HFFc6 (cell line): ENCODE measurements at regions not wholly inside any gene's neighbourhood (a gene's known extent, or its start where the extent isn't known, plus 50 kb on each side); places are given as distances from the start of the nearest gene placed in this dataset.
"Not testable (repeated sequence)": the region's sequence is repeated elsewhere in the genome, so short reads cannot be mapped to it uniquely, and the experiment has no call there.

Experiments used
- DNase-seq: peaks from one replicate; pipeline ENCODE4 v3.0.0-alpha.2; 2018
- H3K27ac Mint-ChIP-seq: 2 replicates; pipeline ENCODE4 v1.8.0; 2020; ENCODE audit warnings: mild to moderate bottlenecking, mixed read lengths
- H3K27me3 Mint-ChIP-seq: 2 replicates; pipeline ENCODE4 v1.8.0; 2021; ENCODE audit warnings: mild to moderate bottlenecking, moderate library complexity, mixed read lengths; ENCODE audit not compliant: insufficient read depth
- H3K36me3 Mint-ChIP-seq: 2 replicates; pipeline ENCODE4 v1.8.0; 2021; ENCODE audit warnings: low read depth, mixed read lengths
- H3K4me1 Mint-ChIP-seq: 2 replicates; pipeline ENCODE4 v1.8.0; 2020; ENCODE audit warnings: low read depth, mixed read lengths
- H3K4me3 Mint-ChIP-seq: 2 replicates; pipeline ENCODE4 v1.8.0; 2020; ENCODE audit warnings: mild to moderate bottlenecking, moderate library complexity, mixed read lengths
- H3K9me3 Mint-ChIP-seq: 2 replicates; pipeline ENCODE4 v1.8.0; 2020; ENCODE audit warnings: mild to moderate bottlenecking, mixed read lengths
- TF ChIP-seq, protein P1 (sequence below): fragments of 200-600 bp; sonication (generic); IDR thresholded peaks from 2 replicates; pipeline ENCODE4 v1.5.0; 2021; ENCODE audit warnings: antibody characterized with exemption, mild to moderate bottlenecking

DNA sequence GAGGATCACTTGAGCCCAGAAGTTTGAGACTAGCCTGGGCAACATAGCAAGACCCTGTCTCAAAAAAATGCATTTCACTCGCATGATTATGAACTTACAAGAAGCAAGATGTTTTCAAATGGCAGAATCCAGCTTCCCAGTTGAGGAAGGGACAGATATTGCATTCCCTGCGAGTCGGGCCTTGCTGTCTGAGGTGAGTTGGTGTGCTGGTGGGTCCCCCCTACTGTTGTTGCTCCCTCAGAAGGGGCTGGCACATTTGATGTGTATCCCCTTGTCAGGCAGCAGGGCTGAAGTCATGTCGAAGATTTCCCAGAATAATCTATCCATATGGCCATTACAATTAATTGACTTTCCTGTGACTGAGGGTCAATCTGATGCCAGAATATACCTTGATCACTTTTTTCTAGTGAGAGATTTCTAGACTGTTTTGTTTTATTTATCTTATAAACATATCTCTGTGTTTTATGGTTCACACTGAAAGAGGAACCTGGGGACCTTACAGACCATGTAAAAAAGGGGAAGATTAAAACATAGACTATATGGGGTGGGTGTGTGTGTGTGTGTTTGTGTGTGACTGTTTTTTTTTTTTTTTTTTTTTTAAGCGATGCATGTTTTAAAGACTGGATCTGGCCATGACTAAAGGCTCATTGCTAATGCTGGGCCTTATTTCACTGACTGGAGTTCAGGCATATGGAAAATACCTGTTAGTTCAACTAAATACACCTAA, 112.1 kb upstream of the MRPS22 start:
- Mint-ChIP-seq H3K4me1 (peaks cover 19% of the 10 kb centered on the region), H3K9me3 (no peaks in the 10 kb centered on the region), H3K36me3 (no peaks in the 10 kb centered on the region), H3K27me3 (peaks cover 1% of the 10 kb centered on the region), H3K4me3 (no peak overlapping the region), H3K27ac (no peak overlapping the region)
- DNase-seq: no peak
- TF ChIP-seq, protein P1, sequence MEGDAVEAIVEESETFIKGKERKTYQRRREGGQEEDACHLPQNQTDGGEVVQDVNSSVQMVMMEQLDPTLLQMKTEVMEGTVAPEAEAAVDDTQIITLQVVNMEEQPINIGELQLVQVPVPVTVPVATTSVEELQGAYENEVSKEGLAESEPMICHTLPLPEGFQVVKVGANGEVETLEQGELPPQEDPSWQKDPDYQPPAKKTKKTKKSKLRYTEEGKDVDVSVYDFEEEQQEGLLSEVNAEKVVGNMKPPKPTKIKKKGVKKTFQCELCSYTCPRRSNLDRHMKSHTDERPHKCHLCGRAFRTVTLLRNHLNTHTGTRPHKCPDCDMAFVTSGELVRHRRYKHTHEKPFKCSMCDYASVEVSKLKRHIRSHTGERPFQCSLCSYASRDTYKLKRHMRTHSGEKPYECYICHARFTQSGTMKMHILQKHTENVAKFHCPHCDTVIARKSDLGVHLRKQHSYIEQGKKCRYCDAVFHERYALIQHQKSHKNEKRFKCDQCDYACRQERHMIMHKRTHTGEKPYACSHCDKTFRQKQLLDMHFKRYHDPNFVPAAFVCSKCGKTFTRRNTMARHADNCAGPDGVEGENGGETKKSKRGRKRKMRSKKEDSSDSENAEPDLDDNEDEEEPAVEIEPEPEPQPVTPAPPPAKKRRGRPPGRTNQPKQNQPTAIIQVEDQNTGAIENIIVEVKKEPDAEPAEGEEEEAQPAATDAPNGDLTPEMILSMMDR: no peak

DNA sequence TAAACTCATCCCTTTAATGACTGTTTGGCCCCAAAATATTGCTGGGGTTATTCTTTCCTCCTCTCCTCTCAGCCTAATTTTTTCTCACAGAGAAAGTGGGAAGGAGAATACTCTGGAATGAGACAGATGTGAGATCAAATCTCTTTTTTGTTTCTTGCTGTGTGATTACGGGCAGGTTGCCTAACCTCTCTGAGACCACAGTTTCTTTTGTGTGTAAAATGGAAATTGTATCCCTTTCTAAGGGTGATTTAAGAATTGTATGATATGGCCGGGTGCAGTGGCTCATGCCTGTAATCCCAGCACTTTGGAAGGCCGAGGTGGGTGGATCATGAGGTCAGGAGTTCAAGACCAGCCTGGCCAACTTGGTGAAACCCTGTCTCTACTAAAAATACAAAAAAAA, 111.5 kb upstream of the MRPS22 start:
- H3K4me3 Mint-ChIP-seq, DNase-seq, H3K36me3 Mint-ChIP-seq, H3K27me3 Mint-ChIP-seq, H3K27ac Mint-ChIP-seq, H3K9me3 Mint-ChIP-seq: not testable (repeated sequence)
- peaks cover 14% of the 10 kb centered on the region for H3K4me1 Mint-ChIP-seq

DNA sequence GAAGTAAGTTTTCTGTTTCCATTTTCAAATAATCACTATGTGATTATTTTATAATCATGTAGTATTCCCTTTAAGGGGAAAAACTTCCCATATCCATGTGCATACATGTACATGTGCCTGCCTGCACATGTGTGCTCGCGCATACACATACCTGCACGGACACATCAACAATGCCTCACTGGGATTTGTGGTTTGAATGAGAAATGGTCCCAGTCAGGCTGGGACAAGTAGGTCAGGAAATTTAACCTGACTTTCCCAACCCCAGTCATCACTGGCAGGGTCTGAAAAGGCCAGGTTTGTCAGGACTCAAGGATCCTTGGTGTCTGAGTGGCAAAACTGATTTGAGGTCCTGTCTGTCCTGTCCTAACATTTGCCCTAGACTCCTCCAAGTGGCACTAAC, 109.3 kb upstream of the MRPS22 start:
- no peak for DNase-seq
- Mint-ChIP-seq H3K9me3 (no peaks in the 10 kb centered on the region), H3K36me3 (no peaks in the 10 kb centered on the region), H3K27ac (no peak overlapping the region), H3K27me3 (peaks cover 10% of the 10 kb centered on the region), H3K4me1 (peaks cover 14% of the 10 kb centered on the region), H3K4me3 (no peak overlapping the region)
- TF ChIP-seq, protein P1: no peak

DNA sequence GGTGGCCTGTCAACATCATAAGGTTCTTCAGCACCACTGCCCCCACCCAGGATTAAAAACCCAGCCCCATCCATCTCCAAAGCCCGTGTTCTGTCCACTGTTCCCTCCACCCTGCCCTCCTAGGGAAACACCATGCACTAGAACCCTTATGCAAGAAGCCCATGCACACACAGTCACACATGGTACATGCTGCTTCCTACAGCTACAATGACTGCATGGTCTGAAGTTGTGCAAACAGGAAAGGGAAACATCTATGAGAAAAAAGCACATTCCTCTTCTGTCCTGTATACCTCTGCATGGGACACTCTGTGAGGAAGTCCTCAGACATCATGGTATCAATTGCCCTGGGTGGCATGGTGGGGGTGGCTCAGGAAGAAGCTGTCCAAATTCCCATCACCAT, 108.6 kb upstream of the MRPS22 start:
- Mint-ChIP-seq H3K27ac (no peak overlapping the region), H3K27me3 (peaks cover 11% of the 10 kb centered on the region), H3K36me3 (no peaks in the 10 kb centered on the region), H3K4me3 (no peak overlapping the region), H3K4me1 (peaks cover 14% of the 10 kb centered on the region), H3K9me3 (no peaks in the 10 kb centered on the region)
- TF ChIP-seq, protein P1: no peak
- no peak for DNase-seq

DNA sequence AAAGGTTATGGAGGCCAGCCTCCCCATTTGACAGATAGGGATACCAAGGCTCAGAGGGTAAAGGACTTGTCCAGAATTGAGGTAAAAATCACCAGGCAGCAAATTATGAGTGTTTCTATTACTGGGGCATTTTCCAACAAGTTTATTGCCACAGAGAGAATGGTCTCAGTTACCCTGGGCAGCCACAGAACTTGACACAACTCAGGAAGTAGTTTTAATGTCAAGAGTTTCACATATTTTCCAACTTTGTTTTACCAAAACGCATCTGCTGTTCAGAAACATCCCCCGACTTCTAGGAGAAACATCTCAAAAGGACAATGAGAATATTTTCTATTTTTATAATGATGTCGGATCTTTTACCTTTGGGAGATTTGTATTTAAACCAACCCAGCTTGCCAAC, 107.5 kb upstream of the MRPS22 start:
- Mint-ChIP-seq H3K4me3 (no peak overlapping the region), H3K36me3 (no peaks in the 10 kb centered on the region), H3K27me3 (peaks cover 13% of the 10 kb centered on the region), H3K9me3 (no peaks in the 10 kb centered on the region), H3K4me1 (peaks cover 9% of the 10 kb centered on the region), H3K27ac (no peak overlapping the region)
- TF ChIP-seq, protein P1: no peak
- no peak for DNase-seq

DNA sequence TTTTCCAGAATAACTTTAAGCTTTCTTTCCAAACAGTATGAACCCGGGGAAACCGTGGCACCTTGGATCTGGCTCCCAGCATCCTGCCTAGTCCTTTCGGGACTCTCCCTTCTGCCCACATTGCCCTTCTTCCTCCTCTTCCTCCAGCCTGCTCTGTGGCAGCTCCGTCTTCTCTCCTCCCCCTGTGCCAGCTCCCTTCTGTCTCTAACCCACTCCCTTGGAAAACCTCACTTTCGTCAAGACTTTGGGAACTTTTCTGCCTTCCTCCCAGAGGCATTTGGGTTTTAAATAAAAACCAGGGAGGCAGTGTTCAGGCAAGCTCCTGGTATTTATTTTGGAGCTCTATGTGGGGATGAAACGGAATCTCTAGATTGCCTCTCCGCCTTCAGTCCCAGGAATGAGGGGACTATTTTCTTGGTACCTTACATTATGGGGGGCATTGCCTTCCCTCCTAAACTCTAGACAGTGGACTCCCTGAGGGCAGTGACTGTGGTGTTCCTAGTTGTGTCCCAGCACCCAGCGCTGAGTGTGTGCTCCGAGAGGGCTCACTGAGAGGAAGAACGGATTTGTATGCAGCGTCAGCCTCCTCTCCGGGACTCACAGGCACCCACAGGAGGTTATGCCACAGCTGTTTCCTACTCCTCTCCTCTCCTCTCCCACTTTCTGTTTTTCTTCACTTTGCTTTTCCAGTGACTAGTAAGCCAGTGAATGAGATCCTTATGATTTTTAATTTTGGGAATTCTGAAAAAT, 105.4 kb upstream of the MRPS22 start:
- Mint-ChIP-seq H3K36me3 (no peaks in the 10 kb centered on the region), H3K27ac (no peak overlapping the region), H3K4me3 (no peak overlapping the region), H3K27me3 (peaks cover 22% of the 10 kb centered on the region), H3K9me3 (no peaks in the 10 kb centered on the region), H3K4me1 (peaks cover 9% of the 10 kb centered on the region)
- TF ChIP-seq, protein P1: no peak
- no peak for DNase-seq
